MM.1S (cell line): ENCODE measurements at regions not wholly inside any gene's neighbourhood (a gene's known extent, or its start where the extent isn't known, plus 50 kb on each side); places are given as distances from the start of the nearest gene placed in this dataset.

ENCODE experiments used
- DNase-seq: peaks from one replicate; pipeline ENCODE4 v3.0.0-alpha.2; 2015
- H2AFZ ChIP-seq: fragments of 300-600 bp; sonication (generic); 2 replicates; pipeline ENCODE4 v1.6.0; 2016; ENCODE audit warnings: antibody characterized with exemption, low read length
- H3F3A ChIP-seq: fragments of 300-600 bp; sonication (generic); 2 replicates; pipeline ENCODE4 v1.6.1; 2016; ENCODE audit warnings: mild to moderate bottlenecking, antibody characterized with exemption, low read length, moderate library complexity, mixed read lengths; ENCODE audit not compliant: insufficient read depth
- H3K27ac ChIP-seq: fragments of 300-600 bp; sonication (generic); 2 replicates; pipeline ENCODE4 v1.5.1; 2016; ENCODE audit warnings: mild to moderate bottlenecking, low read length
- H3K27me3 ChIP-seq: fragments of 300-600 bp; sonication (generic); replicated peaks from 2 replicates; pipeline ENCODE4 v1.6.0; 2016; ENCODE audit warnings: low read length; ENCODE audit not compliant: insufficient read depth
- H3K36me3 ChIP-seq: fragments of 300-600 bp; sonication (generic); replicated peaks from 2 replicates; pipeline ENCODE4 v1.6.1; 2016; ENCODE audit warnings: mild to moderate bottlenecking, low read length, mixed read lengths; ENCODE audit not compliant: insufficient read depth
- H3K4me1 ChIP-seq: fragments of 300-600 bp; sonication (generic); 2 replicates; pipeline ENCODE4 v1.6.1; 2016; ENCODE audit warnings: low read length, mixed read lengths
- H3K4me2 ChIP-seq: fragments of 300-600 bp; sonication (generic); 2 replicates; pipeline ENCODE4 v1.6.0; 2016; ENCODE audit warnings: low read depth, low read length
- H3K4me3 ChIP-seq: fragments of 300-600 bp; sonication (generic); 2 replicates; pipeline ENCODE4 v1.5.1; 2016; ENCODE audit warnings: low read length, mixed read lengths
- H3K79me2 ChIP-seq: fragments of 300-600 bp; sonication (generic); 2 replicates; pipeline ENCODE4 v1.6.1; 2016; ENCODE audit warnings: mixed run types, low read length, mixed read lengths
- H3K9ac ChIP-seq: fragments of 300-600 bp; sonication (generic); 2 replicates; pipeline ENCODE4 v1.6.1; 2016; ENCODE audit warnings: low read length, mixed read lengths
- H3K9me2 ChIP-seq: fragments of 300-600 bp; sonication (generic); replicated peaks from 2 replicates; pipeline ENCODE4 v1.6.1; 2016; ENCODE audit warnings: mild to moderate bottlenecking, low read length, mixed read lengths; ENCODE audit not compliant: insufficient read depth
- H3K9me3 ChIP-seq: fragments of 300-600 bp; sonication (generic); replicated peaks from 2 replicates; pipeline ENCODE4 v1.6.1; 2016; ENCODE audit warnings: mild to moderate bottlenecking, low read length, mixed read lengths; ENCODE audit not compliant: insufficient read depth
- H4K20me1 ChIP-seq: fragments of 300-600 bp; sonication (generic); 2 replicates; pipeline ENCODE4 v1.6.1; 2016; ENCODE audit warnings: mild to moderate bottlenecking, low read length, moderate library complexity, mixed read lengths; ENCODE audit not compliant: insufficient read depth
- CTCF ChIP-seq: fragments of 300-600 bp; sonication (generic); IDR thresholded peaks from 2 replicates; pipeline ENCODE4 v1.5.1; 2016; ENCODE audit warnings: antibody characterized with exemption, low read length, mixed read lengths
- EZH2 ChIP-seq: fragments of 300-600 bp; sonication (generic); optimal IDR thresholded peaks from 2 replicates; pipeline ENCODE3; 2017; ENCODE audit warnings: low read depth, mild to moderate bottlenecking, antibody characterized with exemption, low read length, mixed read lengths
- EZH2phosphoT487 ChIP-seq: fragments of 300-600 bp; sonication (generic); IDR thresholded peaks from 2 replicates; pipeline ENCODE4 v1.6.1; 2018; ENCODE audit warnings: antibody characterized with exemption, low read length

- no peak overlapping the region for H3K4me2 ChIP-seq
- H3K9me3 ChIP-seq, result no peaks in the 10 kb centered on the region
- TF ChIP-seq EZH2phosphoT487 (no peak), EZH2 (no peak), CTCF (no peak)
- no peaks in the 10 kb centered on the region for H3K27me3 ChIP-seq
- no peaks in the 10 kb centered on the region for H4K20me1 ChIP-seq
- no peak overlapping the region for H3K9ac ChIP-seq
- H3K27ac ChIP-seq, result no peak overlapping the region
- no peaks in the 10 kb centered on the region for H3K9me2 ChIP-seq
- H2AFZ ChIP-seq, result no peak overlapping the region
- no peak overlapping the region for H3K4me3 ChIP-seq
- no peaks in the 10 kb centered on the region for H3K79me2 ChIP-seq
- no peak for DNase-seq
- H3F3A ChIP-seq, result no peaks in the 10 kb centered on the region
- peaks cover 12% of the 10 kb centered on the region for H3K4me1 ChIP-seq
- no peaks in the 10 kb centered on the region for H3K36me3 ChIP-seq
Observed at GRCh38 chr4:107473126-107473525, 246.9 kb downstream of the PAPSS1 start.

- Histone ChIP-seq H3K4me2 (no peak overlapping the region), H3K27me3 (no peaks in the 10 kb centered on the region), H3K4me3 (no peak overlapping the region), H3K9ac (no peak overlapping the region), H3K27ac (no peak overlapping the region), H3K9me3 (no peaks in the 10 kb centered on the region), H2AFZ (no peak overlapping the region), H4K20me1 (no peaks in the 10 kb centered on the region), H3K79me2 (no peaks in the 10 kb centered on the region), H3F3A (no peaks in the 10 kb centered on the region), H3K9me2 (no peaks in the 10 kb centered on the region), H3K36me3 (no peaks in the 10 kb centered on the region), H3K4me1 (peaks cover 13% of the 10 kb centered on the region)
- DNase-seq, result no peak
- no peak for TF ChIP-seq EZH2
- no peak for TF ChIP-seq CTCF
- no peak for TF ChIP-seq EZH2phosphoT487
Observed at GRCh38 chr4:107472265-107472948, 247.6 kb downstream of the PAPSS1 start.

GRCh38 chr4:107470173-107470572, 249.9 kb downstream of the PAPSS1 start:
- H4K20me1 ChIP-seq, result no peaks in the 10 kb centered on the region
- H3K27me3 ChIP-seq, result no peaks in the 10 kb centered on the region
- no peak for DNase-seq
- H2AFZ ChIP-seq, result no peak overlapping the region
- no peak overlapping the region for H3K4me3 ChIP-seq
- H3K27ac ChIP-seq, result no peak overlapping the region
- no peaks in the 10 kb centered on the region for H3K9me2 ChIP-seq
- no peak overlapping the region for H3K4me2 ChIP-seq
- H3K9me3 ChIP-seq, result no peaks in the 10 kb centered on the region
- H3K36me3 ChIP-seq, result no peaks in the 10 kb centered on the region
- H3F3A ChIP-seq, result no peaks in the 10 kb centered on the region
- no peak overlapping the region for H3K9ac ChIP-seq
- no peak for TF ChIP-seq EZH2phosphoT487
- TF ChIP-seq CTCF, result no peak
- TF ChIP-seq EZH2, result no peak
- peaks cover 13% of the 10 kb centered on the region for H3K4me1 ChIP-seq
- H3K79me2 ChIP-seq, result no peaks in the 10 kb centered on the region
